Fibroblast of the conjunctiva (primary cell): ENCODE measurements at regions not wholly inside any gene's neighbourhood (a gene's known extent, or its start where the extent isn't known, plus 50 kb on each side); places are given as distances from the start of the nearest gene placed in this dataset.
A peak's percentile ranks its signal among the peaks of the same experiment; 100 is the strongest.
"Not testable (repeated sequence)": the region's sequence is repeated elsewhere in the genome, so short reads cannot be mapped to it uniquely, and the experiment has no call there.

Source experiments
- DNase-seq: peaks from one replicate; pipeline ENCODE4 v3.0.0-alpha.2; 2010; ENCODE audit warnings: low read depth

- no peak for DNase-seq
Measured at GRCh38 chr16:79864032-79864780, 263.7 kb upstream of the MAF start.

DNA sequence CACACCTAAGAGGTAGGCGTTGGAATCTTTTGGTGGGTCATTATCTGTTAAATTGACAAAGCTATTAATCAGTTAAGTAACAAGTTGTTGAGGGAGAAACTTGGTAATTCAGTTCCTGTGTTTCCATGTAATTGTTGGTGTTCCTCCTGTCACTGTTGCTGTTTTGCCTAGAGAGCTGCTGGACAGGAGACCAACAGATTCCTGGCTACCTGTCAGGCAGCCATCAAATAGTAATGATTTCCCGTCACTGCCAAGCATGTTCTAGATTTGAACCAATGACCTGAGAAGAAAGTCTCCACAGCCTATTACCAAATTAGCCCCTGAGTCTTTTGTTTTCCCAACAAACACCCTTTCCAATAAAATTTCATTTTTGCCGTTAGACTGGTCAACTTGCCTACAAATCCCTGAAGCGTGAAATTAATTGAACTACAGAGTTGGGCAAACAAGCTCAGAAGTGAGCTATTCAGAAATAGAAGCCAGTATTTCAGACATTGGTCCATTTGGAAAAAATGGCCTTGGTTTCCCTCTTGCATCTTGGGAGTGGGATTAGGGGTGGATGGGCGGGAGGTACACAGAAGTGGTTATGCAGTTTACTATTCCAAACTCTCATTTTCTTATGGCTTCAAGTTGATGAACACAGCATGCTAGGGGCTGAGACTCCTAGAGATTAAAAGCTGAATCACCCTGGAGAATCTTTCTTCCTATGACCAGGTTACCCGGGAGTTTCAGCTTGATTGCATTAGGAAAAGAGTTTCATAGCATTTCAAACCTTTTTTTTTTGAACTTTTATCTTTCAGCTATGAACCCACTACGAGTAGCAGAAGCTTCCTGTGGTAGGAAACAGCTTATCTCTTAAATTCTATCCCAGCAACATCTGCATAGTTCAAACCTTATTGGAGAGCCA, 262.8 kb upstream of the MAF start:
- DNase-seq = no peak

DNA sequence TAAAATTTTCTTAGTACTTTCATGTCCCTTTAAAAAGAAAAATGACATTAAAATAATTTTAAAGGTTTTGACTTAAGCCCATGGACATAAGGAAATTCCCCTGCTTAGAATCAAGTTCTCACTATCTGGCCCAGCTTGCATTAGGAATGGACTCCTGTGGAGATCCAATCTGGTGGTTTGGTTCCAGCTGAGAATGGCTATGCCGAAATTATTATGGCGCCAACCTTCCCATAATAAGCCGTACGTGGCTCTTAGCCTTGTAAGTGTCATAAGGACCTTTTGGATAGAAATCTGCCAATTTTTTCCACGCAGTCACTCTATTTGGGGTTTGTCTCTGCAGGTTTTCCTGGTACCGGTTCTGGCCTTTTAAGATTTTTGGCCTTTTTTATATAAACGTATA, 262.1 kb upstream of the MAF start:
- DNase-seq = no peak

GRCh38 chr16:79856581-79856980, 256.0 kb upstream of the MAF start:
- no peak for DNase-seq

DNA sequence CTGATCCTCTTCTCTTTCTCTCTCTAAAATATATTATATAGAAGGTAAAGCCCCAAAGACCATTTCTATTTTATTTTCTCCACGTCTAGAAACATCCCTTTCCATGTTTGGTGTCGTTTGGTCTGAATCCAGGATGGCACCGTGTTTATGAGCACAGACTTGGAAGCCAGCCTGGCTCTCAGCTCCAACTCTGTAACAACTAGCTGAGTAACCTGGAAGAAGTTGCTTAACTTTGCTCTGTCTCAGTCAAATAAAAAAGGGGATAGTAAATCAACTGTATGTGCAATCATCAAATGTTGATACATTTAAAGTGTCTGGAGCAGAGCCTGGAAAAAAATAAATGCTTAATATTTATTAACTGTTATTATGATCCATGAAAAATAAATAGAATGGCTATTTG, 249.8 kb upstream of the MAF start:
- no peak for DNase-seq

GRCh38 chr16:79849119-79849518, 248.6 kb upstream of the MAF start:
- no peak for DNase-seq

DNA sequence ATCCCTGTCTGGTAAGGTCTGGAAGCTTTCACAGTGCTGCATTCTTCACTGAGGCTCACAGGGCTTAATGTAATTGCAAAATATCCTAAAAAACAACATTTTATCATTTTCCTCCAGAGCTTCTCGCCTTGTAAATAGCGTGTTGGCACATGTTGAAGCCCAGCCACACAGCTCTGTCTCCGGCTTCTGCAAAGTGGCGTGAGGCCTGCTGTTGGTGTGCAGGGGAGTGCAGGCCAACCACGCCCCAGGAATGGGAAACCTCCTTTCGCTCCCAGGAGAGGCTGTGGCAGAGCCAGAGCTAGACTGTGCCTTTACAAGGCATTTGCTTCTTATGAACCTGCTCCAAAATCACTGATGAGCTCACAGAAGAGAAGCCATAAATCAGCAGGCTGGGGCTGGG, 248.2 kb upstream of the MAF start:
- DNase-seq = no peak

GRCh38 chr16:79847569-79847968, 247.0 kb upstream of the MAF start:
- no peak for DNase-seq

GRCh38 chr16:79847101-79847500, 246.6 kb upstream of the MAF start:
- no peak for DNase-seq

DNA sequence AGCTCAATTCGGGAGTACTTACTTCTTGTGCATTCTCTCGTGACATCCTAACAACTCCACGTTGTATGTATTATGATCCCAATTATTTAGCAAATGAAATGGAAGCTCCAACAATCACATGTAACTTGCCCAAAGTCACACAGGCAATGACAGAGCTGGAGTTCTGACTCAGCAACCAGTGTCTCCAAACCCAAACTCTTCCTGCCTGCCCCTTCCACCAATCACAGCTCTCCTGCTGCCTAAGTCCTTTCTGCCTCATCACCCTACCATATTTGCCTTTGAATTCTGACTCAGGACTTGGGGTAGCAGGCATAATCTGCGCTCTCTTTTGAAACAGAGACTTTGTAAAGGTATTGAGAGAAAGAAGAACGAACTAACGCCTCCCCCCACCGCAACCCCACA, 245.2 kb upstream of the MAF start:
- no peak for DNase-seq

DNA sequence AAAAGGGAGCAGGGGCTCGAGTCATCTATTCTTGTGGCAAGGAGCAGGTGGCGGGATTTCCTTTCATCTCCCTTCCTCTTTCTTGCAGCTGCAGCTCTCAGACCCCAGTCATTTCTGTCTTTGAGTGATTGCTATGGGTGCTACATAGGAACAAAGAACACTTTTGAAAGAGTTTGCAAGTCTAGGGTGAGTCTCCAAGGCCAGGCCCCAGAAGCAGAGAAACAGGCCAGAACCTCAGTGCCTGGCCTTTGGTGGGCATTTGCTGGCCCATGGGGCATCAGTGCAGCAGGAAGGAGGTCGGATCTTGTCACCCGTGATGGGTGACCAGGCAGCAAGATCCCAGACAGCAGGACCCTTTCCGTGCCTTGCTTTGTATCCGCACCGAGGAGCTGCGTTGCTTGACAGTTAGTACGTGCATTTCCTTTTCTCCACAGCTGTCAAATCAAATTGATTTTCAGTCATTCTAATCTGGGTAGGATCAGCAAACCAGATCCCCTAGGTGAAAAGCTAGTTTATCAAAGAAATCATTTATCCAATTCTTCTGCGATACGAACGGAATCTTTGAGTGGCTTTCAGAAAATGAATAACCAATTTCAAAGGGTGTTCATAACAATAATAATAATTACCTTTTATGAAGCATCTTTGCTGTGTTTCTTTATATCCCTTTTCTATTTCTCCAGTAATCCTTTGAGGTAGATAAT, 244.6 kb upstream of the MAF start:
- no peak for DNase-seq

DNA sequence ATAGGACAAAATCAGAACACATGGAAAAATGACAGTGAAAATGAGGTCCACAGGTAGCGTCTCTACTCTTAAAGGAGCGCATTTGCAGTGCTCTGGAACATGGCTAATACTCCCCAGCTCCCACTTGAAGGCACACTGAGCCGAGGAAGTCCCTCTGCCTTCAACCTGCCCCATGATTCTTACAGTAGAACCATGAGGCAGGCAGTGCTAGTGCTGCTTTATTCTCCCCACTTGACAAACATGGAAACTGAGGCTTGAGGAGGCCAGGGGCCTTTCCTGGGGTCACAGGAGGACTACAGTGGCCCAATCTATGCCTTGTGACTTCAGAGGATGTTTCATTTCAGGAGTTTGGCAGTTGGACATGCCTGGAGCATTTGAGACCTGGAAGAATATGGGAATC, 244.1 kb upstream of the MAF start:
- DNase-seq = no peak

GRCh38 chr16:79843631-79844043, 243.1 kb upstream of the MAF start:
- no peak for DNase-seq

GRCh38 chr16:79843145-79843544, 242.6 kb upstream of the MAF start:
- DNase-seq = no peak

- DNase-seq = no peak
Measured at GRCh38 chr16:79842197-79842596, 241.7 kb upstream of the MAF start.

GRCh38 chr16:79839466-79840341, 239.2 kb upstream of the MAF start:
- no peak for DNase-seq

- peak; percentile 43 for DNase-seq
Measured at GRCh38 chr16:79838496-79839259, 238.1 kb upstream of the MAF start.

DNA sequence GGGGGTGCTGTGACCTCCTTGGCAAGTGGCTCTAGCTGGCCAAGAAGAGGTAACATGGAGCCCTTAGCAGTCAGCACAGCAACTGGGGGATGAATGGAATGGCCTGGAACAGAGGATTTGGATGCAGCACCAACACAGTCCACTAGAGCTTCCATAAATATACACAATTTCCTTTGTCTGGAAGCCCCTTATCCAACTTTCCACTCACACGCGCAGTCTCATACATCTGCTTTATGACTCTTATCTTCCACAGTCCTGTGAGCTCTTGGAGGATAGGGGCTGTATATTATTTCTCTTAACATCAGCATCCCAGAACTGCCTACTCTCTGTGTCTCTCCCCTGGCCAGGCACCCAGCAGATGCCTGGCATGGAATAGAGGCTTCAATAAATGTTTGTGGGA, 235.6 kb upstream of the MAF start:
- no peak for DNase-seq

- DNase-seq = no peak
Measured at GRCh38 chr16:79835194-79835593, 234.7 kb upstream of the MAF start.

DNA sequence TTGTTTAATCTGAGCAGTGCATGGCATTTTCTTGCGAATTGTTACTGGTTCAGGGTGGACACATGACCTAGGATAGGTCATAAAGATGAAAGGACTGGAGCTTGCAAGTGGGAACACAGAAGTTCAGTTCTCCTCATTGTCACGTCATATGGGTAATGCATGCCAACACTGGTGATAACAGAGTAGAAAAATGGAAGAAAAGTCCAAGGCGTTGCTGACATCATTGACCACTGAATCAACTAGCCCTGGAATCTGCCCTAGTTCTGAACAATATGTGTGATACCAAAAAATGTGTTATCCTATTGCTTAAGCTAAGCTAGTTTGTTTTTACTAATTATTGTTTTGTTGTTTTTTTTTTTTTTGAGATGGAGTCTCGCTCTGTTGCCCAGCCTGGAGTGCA, 234.2 kb upstream of the MAF start:
- DNase-seq = no peak

- not testable (repeated sequence) for DNase-seq
Measured at GRCh38 chr16:79834003-79834402, 233.5 kb upstream of the MAF start.
